Gastroesophageal sphincter (tissue), 3 donors: ENCODE measurements at regions not wholly inside any gene's neighbourhood (a gene's known extent, or its start where the extent isn't known, plus 50 kb on each side); places are given as distances from the start of the nearest gene placed in this dataset.

ENCODE experiments used
- CTCF ChIP-seq, 4 experiments: fragments of 200-600 bp in 2 of 4; fragments of 450-650 bp in 2 of 4; sonication (generic) in 1 of 4; IDR thresholded peaks; one replicate each; pipeline ENCODE4 v1.5.1; 2017 to 2019; ENCODE audit warnings: antibody characterized with exemption in 4 of 4, mild to moderate bottlenecking in 2 of 4, moderate library complexity in 2 of 4
- EP300 ChIP-seq: sonication (generic); formaldehyde crosslinking; IDR thresholded peaks from one replicate; pipeline ENCODE4 v1.6.1; 2017; ENCODE audit warnings: antibody characterized with exemption, mild to moderate bottlenecking
- POLR2A ChIP-seq, 2 donors: fragments of 450-650 bp; IDR thresholded peaks; one replicate each; pipeline ENCODE4 v1.6.1; 2017; ENCODE audit warnings: antibody characterized with exemption in 2 of 2, mild to moderate bottlenecking in 2 of 2, moderate library complexity in 1 of 2
- POLR2AphosphoS5 ChIP-seq: sonication (generic); formaldehyde crosslinking; IDR thresholded peaks from one replicate; pipeline ENCODE4 v1.6.1; 2017; ENCODE audit warnings: antibody characterized with exemption

GRCh38 chr6:113684382-113684901 is 172.7 kb upstream of the MARCKS start:
- TF ChIP-seq CTCF (IDR thresholded peaks at IDR 0.05) (no peak), POLR2A (IDR thresholded peaks at IDR 0.05) (no peak), EP300 (no peak), POLR2AphosphoS5 (no peak)
